ENCODE measurements at regions not wholly inside any gene's neighbourhood (a gene's known extent, or its start where the extent isn't known, plus 50 kb on each side); places are given as distances from the start of the nearest gene placed in this dataset.

DNA sequence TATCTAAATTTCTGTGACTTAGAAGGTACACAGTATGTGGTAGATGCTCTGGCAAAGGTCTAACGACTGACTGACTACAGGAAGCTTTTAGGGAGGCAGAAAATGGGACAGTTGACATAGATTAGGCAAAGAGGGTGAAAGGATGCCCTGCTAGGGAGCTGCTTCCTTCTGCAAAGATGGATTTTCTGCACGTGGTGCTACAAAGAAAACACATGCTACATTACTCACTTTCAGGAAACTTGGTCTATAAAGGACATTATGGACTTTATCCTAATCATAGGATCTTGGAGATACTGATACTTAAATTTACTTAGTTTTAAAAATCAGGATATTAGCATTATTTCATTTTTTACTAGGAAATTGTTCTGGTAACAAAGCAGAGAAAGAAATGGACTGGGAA lies 405.8 kb upstream of the ADAMTS16 start:
- H3K4me3 ChIP-seq = no peak overlapping the region
- WGBS, 2 donors (ENCODE audit: low coverage in 1 of 2) = 26 to 56% methylated on average over 2 of the region's 2 CpGs
- no peaks in the 10 kb centered on the region for H3K36me3 ChIP-seq
- no peaks in the 10 kb centered on the region for H3K9me3 ChIP-seq
- H3K4me1 ChIP-seq = no peaks in the 10 kb centered on the region
- H3K27me3 ChIP-seq = no peaks in the 10 kb centered on the region
- no peak overlapping the region for H3K27ac ChIP-seq
- no peak for ATAC-seq
- no peak for TF ChIP-seq POLR2AphosphoS5 (IDR thresholded peaks at IDR 0.05)
- TF ChIP-seq, protein P1, sequence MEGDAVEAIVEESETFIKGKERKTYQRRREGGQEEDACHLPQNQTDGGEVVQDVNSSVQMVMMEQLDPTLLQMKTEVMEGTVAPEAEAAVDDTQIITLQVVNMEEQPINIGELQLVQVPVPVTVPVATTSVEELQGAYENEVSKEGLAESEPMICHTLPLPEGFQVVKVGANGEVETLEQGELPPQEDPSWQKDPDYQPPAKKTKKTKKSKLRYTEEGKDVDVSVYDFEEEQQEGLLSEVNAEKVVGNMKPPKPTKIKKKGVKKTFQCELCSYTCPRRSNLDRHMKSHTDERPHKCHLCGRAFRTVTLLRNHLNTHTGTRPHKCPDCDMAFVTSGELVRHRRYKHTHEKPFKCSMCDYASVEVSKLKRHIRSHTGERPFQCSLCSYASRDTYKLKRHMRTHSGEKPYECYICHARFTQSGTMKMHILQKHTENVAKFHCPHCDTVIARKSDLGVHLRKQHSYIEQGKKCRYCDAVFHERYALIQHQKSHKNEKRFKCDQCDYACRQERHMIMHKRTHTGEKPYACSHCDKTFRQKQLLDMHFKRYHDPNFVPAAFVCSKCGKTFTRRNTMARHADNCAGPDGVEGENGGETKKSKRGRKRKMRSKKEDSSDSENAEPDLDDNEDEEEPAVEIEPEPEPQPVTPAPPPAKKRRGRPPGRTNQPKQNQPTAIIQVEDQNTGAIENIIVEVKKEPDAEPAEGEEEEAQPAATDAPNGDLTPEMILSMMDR (IDR thresholded peaks at IDR 0.05) = no peak
- no peak for TF ChIP-seq EP300 (IDR thresholded peaks at IDR 0.05)
- no peak for TF ChIP-seq POLR2A (IDR thresholded peaks at IDR 0.05)

GRCh38 chr5:4735261-4735660 lies 404.9 kb upstream of the ADAMTS16 start:
- H3K27me3 ChIP-seq = no peaks in the 10 kb centered on the region
- no peaks in the 10 kb centered on the region for H3K36me3 ChIP-seq
- no peaks in the 10 kb centered on the region for H3K9me3 ChIP-seq
- TF ChIP-seq POLR2A (IDR thresholded peaks at IDR 0.05) (no peak), POLR2AphosphoS5 (IDR thresholded peaks at IDR 0.05) (no peak), EP300 (IDR thresholded peaks at IDR 0.05) (no peak)
- TF ChIP-seq, protein P1 (IDR thresholded peaks at IDR 0.05) = no peak
- H3K4me1 ChIP-seq = no peaks in the 10 kb centered on the region
- WGBS, 2 donors (ENCODE audit: low coverage in 1 of 2) = 39 to 47% methylated on average over 2 to 3 of the region's 3 CpGs
- ATAC-seq = no peak
- no peak overlapping the region for H3K4me3 ChIP-seq
- H3K27ac ChIP-seq = no peak overlapping the region

DNA sequence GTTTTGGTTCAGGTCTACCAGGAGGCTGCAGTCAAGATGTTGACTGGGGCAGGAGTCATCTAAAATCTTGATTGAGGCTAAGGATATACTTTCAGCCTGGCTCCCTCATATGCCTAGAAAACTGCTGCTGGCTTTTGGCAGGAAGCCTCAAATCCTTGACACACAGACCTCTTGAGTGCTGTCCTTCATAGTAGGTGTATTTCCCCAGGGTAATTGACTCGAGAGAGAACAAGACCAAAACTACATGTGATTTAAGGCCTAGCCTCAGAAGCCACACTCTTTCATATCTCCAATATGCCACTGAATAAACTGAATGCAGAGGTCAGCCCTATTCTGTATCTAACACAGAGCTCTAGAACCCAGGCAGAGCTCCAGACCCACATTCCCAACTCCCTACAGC lies 402.3 kb upstream of the ADAMTS16 start:
- no peaks in the 10 kb centered on the region for H3K27me3 ChIP-seq
- ATAC-seq = no peak
- H3K9me3 ChIP-seq = peaks cover 0 to 4% (median 0%) of the 10 kb centered on the region in 3 donors
- 50% methylated on average over 1 of the region's 1 CpG; no CpG with 5 or more reads in 1 of the 2 donors for WGBS, 2 donors (ENCODE audit: low coverage in 1 of 2)
- H3K4me1 ChIP-seq = no peaks in the 10 kb centered on the region
- H3K4me3 ChIP-seq = no peak overlapping the region
- H3K36me3 ChIP-seq = no peaks in the 10 kb centered on the region
- no peak overlapping the region for H3K27ac ChIP-seq
- TF ChIP-seq, protein P1 (IDR thresholded peaks at IDR 0.05) = no peak
- TF ChIP-seq POLR2A (IDR thresholded peaks at IDR 0.05) (no peak), POLR2AphosphoS5 (IDR thresholded peaks at IDR 0.05) (no peak), EP300 (IDR thresholded peaks at IDR 0.05) (no peak)

DNA sequence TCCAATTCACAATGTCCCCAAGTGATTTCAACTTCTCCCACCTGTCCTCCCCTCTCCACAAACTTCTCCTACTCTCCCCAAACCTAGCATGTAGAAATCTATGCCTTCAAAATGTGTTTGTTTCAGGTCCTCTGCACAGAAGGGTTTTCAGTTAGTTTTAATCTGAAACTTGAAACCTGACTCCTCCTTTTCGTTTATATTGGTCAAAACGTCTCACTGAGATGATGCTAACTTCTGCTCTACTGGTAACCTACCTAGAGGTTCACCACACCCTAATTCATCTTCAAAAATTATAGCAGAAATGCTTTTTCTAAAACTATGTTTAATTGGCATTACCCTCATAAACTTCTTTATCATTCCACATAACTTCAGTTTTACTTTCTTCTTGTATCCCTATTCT lies 401.8 kb upstream of the ADAMTS16 start:
- Histone ChIP-seq H3K27ac (no peak overlapping the region), H3K9me3 (peaks cover 0 to 5% (median 0%) of the 10 kb centered on the region in 3 donors), H3K4me3 (no peak overlapping the region), H3K36me3 (no peaks in the 10 kb centered on the region), H3K4me1 (no peaks in the 10 kb centered on the region), H3K27me3 (no peaks in the 10 kb centered on the region)
- 18 to 35% methylated on average over 2 of the region's 2 CpGs for WGBS, 2 donors (ENCODE audit: low coverage in 1 of 2)
- TF ChIP-seq, protein P1 (IDR thresholded peaks at IDR 0.05) = no peak
- no peak for TF ChIP-seq POLR2A (IDR thresholded peaks at IDR 0.05)
- no peak for TF ChIP-seq EP300 (IDR thresholded peaks at IDR 0.05)
- TF ChIP-seq POLR2AphosphoS5 (IDR thresholded peaks at IDR 0.05) = no peak
- ATAC-seq = no peak

DNA sequence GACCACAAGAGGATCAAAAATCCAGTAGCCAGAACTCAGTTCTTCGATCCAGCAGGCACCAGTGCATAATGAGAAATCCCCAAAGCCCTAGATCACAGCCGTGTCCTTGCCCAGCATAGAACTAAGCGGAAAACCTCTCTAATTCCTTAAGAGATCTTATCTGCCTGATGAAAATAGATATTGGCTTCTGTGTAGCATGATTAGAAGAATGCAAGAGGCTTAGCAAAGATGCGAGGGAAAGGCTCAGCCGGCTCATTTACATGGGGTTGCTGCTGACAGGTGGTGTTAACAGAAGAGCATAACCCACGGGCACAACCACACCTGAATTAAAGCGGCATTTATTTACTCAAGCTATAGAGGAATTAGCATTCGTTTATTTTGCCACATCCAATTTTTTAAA lies 400.0 kb upstream of the ADAMTS16 start:
- H3K27me3 ChIP-seq = no peaks in the 10 kb centered on the region
- TF ChIP-seq, protein P1 (IDR thresholded peaks at IDR 0.05) = no peak
- TF ChIP-seq POLR2AphosphoS5 (IDR thresholded peaks at IDR 0.05) (no peak), EP300 (IDR thresholded peaks at IDR 0.05) (no peak), POLR2A (IDR thresholded peaks at IDR 0.05) (no peak)
- no peak overlapping the region for H3K4me3 ChIP-seq
- H3K4me1 ChIP-seq = no peaks in the 10 kb centered on the region
- no peak for ATAC-seq
- H3K9me3 ChIP-seq = peaks cover 0 to 9% (median 0%) of the 10 kb centered on the region in 3 donors
- H3K36me3 ChIP-seq = no peaks in the 10 kb centered on the region
- no peak overlapping the region for H3K27ac ChIP-seq
- 14 to 53% methylated on average over 5 to 6 of the region's 8 CpGs for WGBS, 2 donors (ENCODE audit: low coverage in 1 of 2)
